PC-9 (cell line): ENCODE measurements at regions not wholly inside any gene's neighbourhood (a gene's known extent, or its start where the extent isn't known, plus 50 kb on each side); places are given as distances from the start of the nearest gene placed in this dataset.

Experiments
- BruUV-seq: library from RNA; stranded (reverse); fragments of 400-500 nt; replicated peaks from 2 replicates; lab custom pipeline; 2021; lab: Mats Ljungman, UMichigan
- CTCF ChIA-PET: fragments of 300-600 bp; sonication (Branson Sonifier 250); formaldehyde crosslinking; loops from one replicate; lab custom pipeline; 2022; ENCODE audit warnings: antibody characterized with exemption; lab: Charles Lee
- POLR2A ChIA-PET: fragments of 300-600 bp; sonication (Branson Sonifier 250); formaldehyde crosslinking; loops from one replicate; lab custom pipeline; 2022; ENCODE audit warnings: antibody characterized with exemption; ENCODE audit not compliant: unreplicated experiment; lab: Charles Lee
- DNase-seq, 2 experiments: peaks; one replicate each; pipeline versions ENCODE4 v3.0.0 to v3.0.0-alpha.2; 2015 to 2022; ENCODE audit warnings: mixed read lengths in 1 of 2
- H2AFZ ChIP-seq: fragments of 200-600 bp; sonication (generic); 2 replicates; pipeline ENCODE4 v1.8.1; 2017; ENCODE audit warnings: antibody characterized with exemption
- H3F3A ChIP-seq: fragments of 200-600 bp; sonication (generic); 2 replicates; pipeline ENCODE4 v1.8.1; 2017; ENCODE audit warnings: antibody characterized with exemption, mild to moderate bottlenecking, low read depth; ENCODE audit not compliant: insufficient read depth
- H3K27ac ChIP-seq: fragments of 200-600 bp; sonication (generic); 2 replicates; pipeline ENCODE4 v1.6.1; 2016; ENCODE audit warnings: mixed run types
- H3K27me3 ChIP-seq: fragments of 200-600 bp; sonication (generic); 2 replicates; pipeline ENCODE4 v1.6.1; 2016; ENCODE audit warnings: low read depth, mixed run types; ENCODE audit not compliant: insufficient read depth
- H3K36me3 ChIP-seq: fragments of 200-600 bp; sonication (generic); 2 replicates; pipeline ENCODE4 v1.6.1; 2016; ENCODE audit warnings: low read depth, mixed run types
- H3K4me1 ChIP-seq: fragments of 200-600 bp; sonication (generic); replicated peaks from 2 replicates; pipeline ENCODE4 v1.6.1; 2016; ENCODE audit warnings: mixed run types; ENCODE audit not compliant: insufficient read depth
- H3K4me2 ChIP-seq: fragments of 200-600 bp; sonication (generic); 2 replicates; pipeline ENCODE4 v1.6.1; 2017; ENCODE audit warnings: mixed run types
- H3K4me3 ChIP-seq: fragments of 200-600 bp; sonication (generic); 2 replicates; pipeline ENCODE4 v1.6.1; 2016; ENCODE audit warnings: mixed run types
- H3K79me2 ChIP-seq: fragments of 200-600 bp; sonication (generic); 2 replicates; pipeline ENCODE4 v1.6.1; 2017; ENCODE audit warnings: low read depth, mixed run types
- H3K9me2 ChIP-seq: fragments of 200-600 bp; sonication (generic); 2 replicates; pipeline ENCODE4 v1.8.1; 2017; ENCODE audit warnings: mild to moderate bottlenecking; ENCODE audit not compliant: insufficient read depth
- H3K9me3 ChIP-seq: fragments of 200-600 bp; sonication (generic); 2 replicates; pipeline ENCODE4 v1.8.1; 2016; ENCODE audit warnings: low read depth; ENCODE audit not compliant: insufficient read depth
- H4K20me1 ChIP-seq: fragments of 200-600 bp; sonication (generic); 2 replicates; pipeline ENCODE4 v1.8.1; 2017; ENCODE audit not compliant: insufficient read depth
- EZH2 ChIP-seq: fragments of 200-600 bp; sonication (generic); IDR thresholded peaks from 2 replicates; pipeline ENCODE4 v1.8.0; 2017; ENCODE audit warnings: antibody characterized with exemption, low read depth
- intact Hi-C: fragments of 100-400 bp; cut with micrococcal nuclease; formaldehyde crosslinking; loops from one replicate; pipeline ENCODE4 v1.10.0; 2022; ENCODE audit not compliant: unreplicated experiment
- TF ChIP-seq, protein P1 (sequence below): fragments of 200-600 bp; sonication (generic); conservative IDR thresholded peaks from 2 replicates; pipeline ENCODE4 v1.6.1; 2017; ENCODE audit warnings: mixed run types, antibody characterized with exemption, mild to moderate bottlenecking, moderate library complexity

DNA sequence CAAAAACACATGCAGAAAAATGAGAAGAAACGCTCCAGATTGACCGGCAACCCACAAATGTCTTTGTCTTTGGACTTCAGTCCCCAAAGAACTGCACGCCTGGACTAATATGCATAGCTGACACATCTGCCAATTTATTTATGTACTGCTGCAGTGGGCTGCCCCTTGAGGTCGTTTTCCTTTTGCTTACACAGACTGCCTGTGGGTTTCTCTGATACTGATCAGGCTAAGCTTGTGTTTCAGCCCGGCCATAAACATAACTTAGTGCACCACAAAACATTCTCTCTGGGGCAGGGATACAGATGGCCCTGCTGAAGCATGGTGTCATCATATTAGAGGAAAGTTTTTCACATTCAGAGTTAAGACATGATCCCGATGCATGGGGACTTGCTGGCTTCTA lies 75.4 kb downstream of the NUDT12 start:
- Histone ChIP-seq H4K20me1 (no peaks in the 10 kb centered on the region), H2AFZ (no peak overlapping the region), H3K27me3 (no peaks in the 10 kb centered on the region), H3K27ac (no peak overlapping the region), H3F3A (no peaks in the 10 kb centered on the region), H3K9me3 (no peaks in the 10 kb centered on the region), H3K9me2 (no peaks in the 10 kb centered on the region), H3K79me2 (no peaks in the 10 kb centered on the region), H3K4me1 (no peaks in the 10 kb centered on the region), H3K4me3 (no peak overlapping the region), H3K36me3 (no peaks in the 10 kb centered on the region), H3K4me2 (no peak overlapping the region)
- no TSS peak for BruUV-seq
- TF ChIP-seq EZH2, result no peak
- TF ChIP-seq, protein P1, sequence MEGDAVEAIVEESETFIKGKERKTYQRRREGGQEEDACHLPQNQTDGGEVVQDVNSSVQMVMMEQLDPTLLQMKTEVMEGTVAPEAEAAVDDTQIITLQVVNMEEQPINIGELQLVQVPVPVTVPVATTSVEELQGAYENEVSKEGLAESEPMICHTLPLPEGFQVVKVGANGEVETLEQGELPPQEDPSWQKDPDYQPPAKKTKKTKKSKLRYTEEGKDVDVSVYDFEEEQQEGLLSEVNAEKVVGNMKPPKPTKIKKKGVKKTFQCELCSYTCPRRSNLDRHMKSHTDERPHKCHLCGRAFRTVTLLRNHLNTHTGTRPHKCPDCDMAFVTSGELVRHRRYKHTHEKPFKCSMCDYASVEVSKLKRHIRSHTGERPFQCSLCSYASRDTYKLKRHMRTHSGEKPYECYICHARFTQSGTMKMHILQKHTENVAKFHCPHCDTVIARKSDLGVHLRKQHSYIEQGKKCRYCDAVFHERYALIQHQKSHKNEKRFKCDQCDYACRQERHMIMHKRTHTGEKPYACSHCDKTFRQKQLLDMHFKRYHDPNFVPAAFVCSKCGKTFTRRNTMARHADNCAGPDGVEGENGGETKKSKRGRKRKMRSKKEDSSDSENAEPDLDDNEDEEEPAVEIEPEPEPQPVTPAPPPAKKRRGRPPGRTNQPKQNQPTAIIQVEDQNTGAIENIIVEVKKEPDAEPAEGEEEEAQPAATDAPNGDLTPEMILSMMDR, result no peak
- no peak for DNase-seq
- CTCF ChIA-PET, result no interaction called here
- POLR2A ChIA-PET, result no interaction called here
- intact Hi-C loops, result no loop called here

DNA sequence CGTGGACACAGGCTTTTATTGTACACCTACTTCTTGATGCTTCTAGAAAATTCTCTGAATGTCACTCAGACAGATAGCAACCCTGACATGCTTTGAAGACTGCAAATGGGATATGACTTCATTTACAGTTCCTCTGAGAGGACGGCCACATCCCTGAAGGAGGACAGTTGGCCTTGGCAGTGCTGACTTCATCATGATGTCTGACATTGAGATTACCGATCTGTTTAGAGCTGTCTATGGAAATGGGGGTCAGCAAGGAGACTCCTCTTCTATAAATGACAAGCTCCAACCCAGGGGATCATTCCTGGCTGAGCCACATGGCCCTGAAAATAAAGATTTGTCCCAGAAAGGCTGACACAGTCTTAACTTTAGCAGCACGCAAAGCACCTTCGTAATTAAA lies 75.8 kb downstream of the NUDT12 start:
- ChIA-PET POLR2A (no interaction called here), CTCF (no interaction called here)
- no peak overlapping the region for H3K4me2 ChIP-seq
- H2AFZ ChIP-seq, result no peak overlapping the region
- H3K4me3 ChIP-seq, result no peak overlapping the region
- no peaks in the 10 kb centered on the region for H3K27me3 ChIP-seq
- no peaks in the 10 kb centered on the region for H3K79me2 ChIP-seq
- H3K9me3 ChIP-seq, result no peaks in the 10 kb centered on the region
- H4K20me1 ChIP-seq, result no peaks in the 10 kb centered on the region
- no peaks in the 10 kb centered on the region for H3K9me2 ChIP-seq
- no peaks in the 10 kb centered on the region for H3F3A ChIP-seq
- DNase-seq, result no peak
- TF ChIP-seq, protein P1, result no peak
- intact Hi-C loops, result no loop called here
- H3K36me3 ChIP-seq, result no peaks in the 10 kb centered on the region
- H3K27ac ChIP-seq, result no peak overlapping the region
- no TSS peak for BruUV-seq
- no peaks in the 10 kb centered on the region for H3K4me1 ChIP-seq

DNA sequence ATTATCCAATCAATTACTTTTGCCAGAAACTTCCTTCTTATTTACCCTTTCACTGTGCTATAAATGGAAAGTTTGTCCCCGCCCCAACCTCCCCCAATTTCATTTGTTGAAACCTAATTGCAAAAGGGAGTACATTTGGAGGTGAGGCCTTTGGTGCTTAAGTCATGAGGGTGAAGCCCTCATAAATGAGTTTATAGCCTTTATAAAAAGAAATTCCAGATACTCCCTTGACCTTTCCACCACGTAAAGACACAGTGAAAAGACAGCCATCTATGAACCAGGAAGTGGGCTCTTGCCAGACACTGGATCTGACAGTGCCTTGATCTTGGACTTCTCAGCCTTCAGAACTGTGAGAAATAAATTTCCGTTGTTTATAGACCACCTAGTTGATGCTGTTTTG lies 82.3 kb downstream of the NUDT12 start:
- ChIA-PET POLR2A (interaction anchor here (0.7 kb wide), 1 partner anchor 1138 kb away, joined by 3 read pairs; no protein-coding TSS in a partner anchor), CTCF (no interaction called here)
- no peaks in the 10 kb centered on the region for H3K27me3 ChIP-seq
- no peak for TF ChIP-seq EZH2
- TF ChIP-seq, protein P1, result no peak
- no peak overlapping the region for H3K27ac ChIP-seq
- DNase-seq, result no peak
- BruUV-seq, result no TSS peak
- H4K20me1 ChIP-seq, result no peaks in the 10 kb centered on the region
- H3K79me2 ChIP-seq, result no peaks in the 10 kb centered on the region
- H3K4me1 ChIP-seq, result no peaks in the 10 kb centered on the region
- no peaks in the 10 kb centered on the region for H3K36me3 ChIP-seq
- H3K9me2 ChIP-seq, result no peaks in the 10 kb centered on the region
- H3K9me3 ChIP-seq, result no peaks in the 10 kb centered on the region
- H3F3A ChIP-seq, result no peaks in the 10 kb centered on the region
- intact Hi-C loops, result no loop called here
- no peak overlapping the region for H3K4me2 ChIP-seq
- no peak overlapping the region for H2AFZ ChIP-seq
- H3K4me3 ChIP-seq, result no peak overlapping the region
